K562 (cell line): ENCODE measurements at regions not wholly inside any gene's neighbourhood (a gene's known extent, or its start where the extent isn't known, plus 50 kb on each side); places are given as distances from the start of the nearest gene placed in this dataset.

ENCODE experiments used
- ATAC-seq: fragments of 200-7000 bp; cut with Tn5 transposase; 3 replicates; pipeline ENCODE4 v1.9.1; 2020; ENCODE audit warnings: moderate library complexity
- BruUV-seq: library from RNA; stranded (reverse); fragments of 400-500 nt; replicated peaks from 2 replicates; lab custom pipeline; 2021; lab: Mats Ljungman, UMichigan
- CTCF ChIA-PET: fragments of 300-600 bp; formaldehyde crosslinking; extraction: SDS; loops from one replicate; lab custom pipeline; 2021; ENCODE audit warnings: low intra/inter-chr PET ratio; lab: Yijun Ruan, JAX
- POLR2A ChIA-PET: fragments of 300-600, 350-650 bp; sonication (Branson Sonifier 250); formaldehyde crosslinking; extraction: SDS; loops from one replicate; lab custom pipeline; 2021; ENCODE audit warnings: antibody characterized with exemption, inconsistent platforms; lab: Yijun Ruan, JAX
- DNase-seq, 4 experiments: peaks; one replicate each; pipeline versions ENCODE4 v3.0.0 to v3.0.0-alpha.2; 2011 to 2018; ENCODE audit warnings: low spot score in 3 of 4, mixed read lengths in 3 of 4; ENCODE audit errors: extremely low read depth in 1 of 4
- FAIRE-seq: peaks from 2 replicates; lab custom pipeline; 2011; peaks lifted over from hg19 to GRCh38; lab: Jason Lieb, UNC
- H2AFZ ChIP-seq: 2 replicates; pipeline ENCODE4 v1.6.0; 2011; ENCODE audit warnings: low read depth, low read length, control low read depth, inconsistent platforms
- H3K27ac ChIP-seq: fragments of 200-600 bp; 3 replicates; pipeline ENCODE4 v1.8.0; 2011; ENCODE audit warnings: low read depth, mild to moderate bottlenecking, control low read depth, inconsistent platforms, low read length, moderate library complexity, mixed read lengths; ENCODE audit errors: extremely low read depth
- H3K27me3 ChIP-seq, 2 experiments: fragments of 300-600 bp in 1 of 2; 2 replicates in 1 of 2; 3 replicates in 1 of 2; pipeline versions ENCODE4 v1.6.0 to v1.8.0; 2011; ENCODE audit warnings: inconsistent platforms in 2 of 2, low read length in 2 of 2, mild to moderate bottlenecking in 1 of 2, mixed read lengths in 1 of 2, moderate library complexity in 1 of 2; ENCODE audit not compliant: control insufficient read depth in 2 of 2, insufficient read depth in 2 of 2
- H3K36me3 ChIP-seq: fragments of 300-600 bp; 3 replicates; pipeline ENCODE4 v1.8.0; 2011; ENCODE audit warnings: mild to moderate bottlenecking, low read length, inconsistent platforms; ENCODE audit not compliant: control insufficient read depth, insufficient read depth
- H3K4me1 ChIP-seq, 2 experiments: fragments of 200-600 bp in 1 of 2; replicated peaks in 1 of 2; 2 replicates in 1 of 2; 3 replicates in 1 of 2; pipeline versions ENCODE4 v1.5.1 to v1.8.0; 2011; ENCODE audit warnings: inconsistent platforms in 2 of 2, low read length in 2 of 2, mild to moderate bottlenecking in 1 of 2, mixed read lengths in 1 of 2, moderate library complexity in 1 of 2; ENCODE audit not compliant: control insufficient read depth in 2 of 2, insufficient read depth in 2 of 2
- H3K4me2 ChIP-seq: 2 replicates; pipeline ENCODE4 v1.6.1; 2011; ENCODE audit warnings: low read length, control low read depth, inconsistent platforms, mixed read lengths; ENCODE audit not compliant: insufficient read depth
- H3K4me3 ChIP-seq: fragments of 200-600 bp; sonication (generic), shearing (Covaris generic); 2 replicates; pipeline ENCODE4 v1.5.1; 2016; ENCODE audit warnings: control low read depth, inconsistent platforms
- H3K79me2 ChIP-seq: fragments of 200-600 bp; 3 replicates; pipeline ENCODE4 v1.8.0; 2011; ENCODE audit warnings: low read length, inconsistent platforms; ENCODE audit not compliant: control insufficient read depth, insufficient read depth
- H3K9ac ChIP-seq, 2 experiments: 2 replicates each; pipeline versions ENCODE4 v1.6.0 to v1.6.1; 2011; ENCODE audit warnings: low read depth in 2 of 2, low read length in 2 of 2, control low read depth in 1 of 2, inconsistent platforms in 1 of 2, mild to moderate bottlenecking in 1 of 2, mixed read lengths in 1 of 2; ENCODE audit not compliant: insufficient read depth in 1 of 2
- H3K9me1 ChIP-seq: one replicate; pipeline ENCODE4 v1.6.0; 2011; ENCODE audit warnings: inconsistent platforms, mild to moderate bottlenecking, low read length, moderate library complexity; ENCODE audit not compliant: control insufficient read depth, insufficient read depth
- H3K9me3 ChIP-seq: replicated peaks from 2 replicates; pipeline ENCODE4 v1.5.1; 2011; ENCODE audit warnings: low read depth, low read length, inconsistent platforms; ENCODE audit not compliant: control insufficient read depth, insufficient read depth
- H4K20me1 ChIP-seq: replicated peaks from 2 replicates; pipeline ENCODE4 v1.6.1; 2011; ENCODE audit warnings: low read length, inconsistent platforms, mixed read lengths; ENCODE audit not compliant: control insufficient read depth, insufficient read depth
- ERF ChIP-seq: fragments of 450-650 bp; formaldehyde crosslinking; IDR thresholded peaks from 2 replicates; pipeline ENCODE4 v1.4.0; 2020; ENCODE audit warnings: mild to moderate bottlenecking, mixed read lengths
- FIP1L1 ChIP-seq: fragments of 200-400 bp; formaldehyde crosslinking; IDR thresholded peaks from 2 replicates; pipeline ENCODE4 v1.6.1; 2018; ENCODE audit warnings: mild to moderate bottlenecking, low read depth, low read length; ENCODE audit not compliant: poor library complexity, severe bottlenecking
- HNRNPH1 ChIP-seq: fragments of 200-400 bp; formaldehyde crosslinking; optimal IDR thresholded peaks from 2 replicates; pipeline ENCODE3; 2017; ENCODE audit warnings: low read depth, mild to moderate bottlenecking, low read length, moderate library complexity
- KLF10 ChIP-seq: fragments of 250-450 bp; sonication (Bioruptor Pico); IDR thresholded peaks from 2 replicates; pipeline ENCODE4 v1.6.1; 2021; ENCODE audit warnings: matching md5 sums
- MCM5 ChIP-seq: fragments of 450-650 bp; IDR thresholded peaks from 2 replicates; pipeline ENCODE4 v1.6.1; 2016; ENCODE audit warnings: low read depth
- MYC ChIP-seq, 2 experiments: fragments of 250-450 bp in 1 of 2; sonication (Bioruptor Pico) in 1 of 2; IDR thresholded peaks; 2 replicates each; pipeline versions ENCODE4 v1.5.1 to v1.6.1; 2012 to 2021; ENCODE audit warnings: low read depth in 2 of 2, borderline replicate concordance in 1 of 2, improper control_type of control experiment in 1 of 2, low read length in 1 of 2, mild to moderate bottlenecking in 1 of 2, moderate library complexity in 1 of 2
- RERE ChIP-seq: sonication (generic); formaldehyde crosslinking; IDR thresholded peaks from 2 replicates; pipeline ENCODE4 v1.8.0; 2023; ENCODE audit warnings: missing genetic modification reagents, mild to moderate bottlenecking, borderline replicate concordance
- SUPT5H ChIP-seq: fragments of 450-650 bp; IDR thresholded peaks from 2 replicates; pipeline ENCODE4 v1.6.1; 2016
- UBTF ChIP-seq, 2 experiments: IDR thresholded peaks; 2 replicates each; pipeline ENCODE4 v1.6.1; 2012; ENCODE audit warnings: improper control_type of control experiment in 2 of 2, low read depth in 2 of 2, low read length in 2 of 2, borderline replicate concordance in 1 of 2
- WGBS: fragments of 100-300 bp; shearing (Covaris generic); methylation state at CpG from one replicate; pipeline ENCODE4 v1.1.6; 2016; ENCODE audit warnings: low coverage, mixed read lengths; ENCODE audit not compliant: insufficient coverage; ENCODE audit errors: missing lambda C conversion rate; 5-methylcytosine and 5-hydroxymethylcytosine counted together
- in situ Hi-C: fragments of 300-500 bp; cut with MboI; formaldehyde crosslinking; loops from 4 replicates; pipeline ENCODE4 v1.15.0; 2018; ENCODE audit warnings: inconsistent platforms, mixed read lengths
- intact Hi-C: fragments of 100-400 bp; cut with micrococcal nuclease; formaldehyde crosslinking; loops from 2 replicates; pipeline ENCODE4 v1.14.2; 2022
- TF ChIP-seq, protein P1 (sequence below): fragments of 450-650 bp; IDR thresholded peaks from 2 replicates; pipeline ENCODE4 v1.6.1; 2016; ENCODE audit warnings: mild to moderate bottlenecking

GRCh38 chr20:54389596-54390280 is 85.7 kb upstream of the DOK5 start:
- Histone ChIP-seq H4K20me1 (no peaks in the 10 kb centered on the region), H3K9me1 (no peaks in the 10 kb centered on the region), H3K27ac (no peak overlapping the region), H3K4me3 (no peak overlapping the region), H3K27me3 (no peaks in the 10 kb centered on the region), H3K4me2 (no peak overlapping the region), H3K79me2 (no peaks in the 10 kb centered on the region), H3K9ac (no peak overlapping the region), H3K4me1 (no peaks in the 10 kb centered on the region), H3K9me3 (no peaks in the 10 kb centered on the region), H3K36me3 (no peaks in the 10 kb centered on the region), H2AFZ (no peak overlapping the region)
- in situ Hi-C loops (no loop called here), intact Hi-C loops (no loop called here)
- ChIA-PET CTCF (no interaction called here), POLR2A (no interaction called here)
- FAIRE-seq (no peak), ATAC-seq (no peak), DNase-seq (no peak)
- WGBS = 1% methylated on average over 9 of the region's 9 CpGs
- BruUV-seq = no TSS peak
- no peak for TF ChIP-seq KLF10 (CRISPR knock-in tag)
- TF ChIP-seq UBTF (IDR thresholded peaks at IDR 0.05; ENCODE audit: borderline replicate concordance in 1 of 2, low read depth in 2 of 2, low read length in 2 of 2) = no peak
- TF ChIP-seq MYC (IDR thresholded peaks at IDR 0.05; ENCODE audit: low read depth, low read length) = no peak
- TF ChIP-seq MYC (CRISPR knock-in tag; IDR thresholded peaks at IDR 0.05; ENCODE audit: borderline replicate concordance, low read depth) = no peak
- TF ChIP-seq MCM5 = no peak
- TF ChIP-seq ERF (CRISPR knock-in tag) = no peak
- no peak for TF ChIP-seq SUPT5H
- TF ChIP-seq RERE (CRISPR knock-in tag) = no peak
- TF ChIP-seq, protein P1, sequence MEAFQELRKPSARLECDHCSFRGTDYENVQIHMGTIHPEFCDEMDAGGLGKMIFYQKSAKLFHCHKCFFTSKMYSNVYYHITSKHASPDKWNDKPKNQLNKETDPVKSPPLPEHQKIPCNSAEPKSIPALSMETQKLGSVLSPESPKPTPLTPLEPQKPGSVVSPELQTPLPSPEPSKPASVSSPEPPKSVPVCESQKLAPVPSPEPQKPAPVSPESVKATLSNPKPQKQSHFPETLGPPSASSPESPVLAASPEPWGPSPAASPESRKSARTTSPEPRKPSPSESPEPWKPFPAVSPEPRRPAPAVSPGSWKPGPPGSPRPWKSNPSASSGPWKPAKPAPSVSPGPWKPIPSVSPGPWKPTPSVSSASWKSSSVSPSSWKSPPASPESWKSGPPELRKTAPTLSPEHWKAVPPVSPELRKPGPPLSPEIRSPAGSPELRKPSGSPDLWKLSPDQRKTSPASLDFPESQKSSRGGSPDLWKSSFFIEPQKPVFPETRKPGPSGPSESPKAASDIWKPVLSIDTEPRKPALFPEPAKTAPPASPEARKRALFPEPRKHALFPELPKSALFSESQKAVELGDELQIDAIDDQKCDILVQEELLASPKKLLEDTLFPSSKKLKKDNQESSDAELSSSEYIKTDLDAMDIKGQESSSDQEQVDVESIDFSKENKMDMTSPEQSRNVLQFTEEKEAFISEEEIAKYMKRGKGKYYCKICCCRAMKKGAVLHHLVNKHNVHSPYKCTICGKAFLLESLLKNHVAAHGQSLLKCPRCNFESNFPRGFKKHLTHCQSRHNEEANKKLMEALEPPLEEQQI = no peak
- TF ChIP-seq HNRNPH1 = no peak
- no peak for TF ChIP-seq FIP1L1
